ENCODE measurements at regions not wholly inside any gene's neighbourhood (a gene's known extent, or its start where the extent isn't known, plus 50 kb on each side); places are given as distances from the start of the nearest gene placed in this dataset.

GRCh38 chr15:25228261-25228660 is 210.6 kb downstream of the UBE3A start:
- FAIRE-seq (no peak), DNase-seq (ENCODE audit: insufficient read length) (no peak)
- TF ChIP-seq TAF1 (IDR thresholded peaks at IDR 0.05; ENCODE audit: borderline replicate concordance, low read depth, low read length) (no peak), POLR2AphosphoS5 (IDR thresholded peaks at IDR 0.05; ENCODE audit: low read depth, low read length) (no peak), POLR2A (IDR thresholded peaks at IDR 0.05; ENCODE audit: low read depth, low read length) (no peak)

GRCh38 chr15:25230442-25230841 is 208.4 kb downstream of the UBE3A start:
- FAIRE-seq (no peak), DNase-seq (ENCODE audit: insufficient read length) (no peak)
- TF ChIP-seq TAF1 (IDR thresholded peaks at IDR 0.05; ENCODE audit: borderline replicate concordance, low read depth, low read length), result no peak
- no peak for TF ChIP-seq POLR2AphosphoS5 (IDR thresholded peaks at IDR 0.05; ENCODE audit: low read depth, low read length)
- no peak for TF ChIP-seq POLR2A (IDR thresholded peaks at IDR 0.05; ENCODE audit: low read depth, low read length)

GRCh38 chr15:25233766-25234350 is 205.0 kb downstream of the UBE3A start:
- DNase-seq (ENCODE audit: insufficient read length) (no peak), FAIRE-seq (no peak)
- TF ChIP-seq POLR2A (IDR thresholded peaks at IDR 0.05; ENCODE audit: low read depth, low read length) (no peak), POLR2AphosphoS5 (IDR thresholded peaks at IDR 0.05; ENCODE audit: low read depth, low read length) (no peak), TAF1 (IDR thresholded peaks at IDR 0.05; ENCODE audit: borderline replicate concordance, low read depth, low read length) (no peak)

GRCh38 chr15:25234831-25235230 is 204.0 kb downstream of the UBE3A start:
- FAIRE-seq, result no peak
- no peak for DNase-seq (ENCODE audit: insufficient read length)
- TF ChIP-seq POLR2A (IDR thresholded peaks at IDR 0.05; ENCODE audit: low read depth, low read length) (no peak), TAF1 (IDR thresholded peaks at IDR 0.05; ENCODE audit: borderline replicate concordance, low read depth, low read length) (no peak), POLR2AphosphoS5 (IDR thresholded peaks at IDR 0.05; ENCODE audit: low read depth, low read length) (no peak)

GRCh38 chr15:25235391-25235790 is 203.4 kb downstream of the UBE3A start:
- no peak for DNase-seq (ENCODE audit: insufficient read length)
- FAIRE-seq, result no peak
- TF ChIP-seq POLR2AphosphoS5 (IDR thresholded peaks at IDR 0.05; ENCODE audit: low read depth, low read length), result no peak
- TF ChIP-seq TAF1 (IDR thresholded peaks at IDR 0.05; ENCODE audit: borderline replicate concordance, low read depth, low read length), result no peak
- TF ChIP-seq POLR2A (IDR thresholded peaks at IDR 0.05; ENCODE audit: low read depth, low read length), result no peak

- TF ChIP-seq POLR2AphosphoS5 (IDR thresholded peaks at IDR 0.05; ENCODE audit: low read depth, low read length), result no peak
- no peak for TF ChIP-seq POLR2A (IDR thresholded peaks at IDR 0.05; ENCODE audit: low read depth, low read length)
- no peak for TF ChIP-seq TAF1 (IDR thresholded peaks at IDR 0.05; ENCODE audit: borderline replicate concordance, low read depth, low read length)
- DNase-seq (ENCODE audit: insufficient read length) (no peak), FAIRE-seq (no peak)
These were observed 202.5 kb downstream of the UBE3A start for GRCh38 chr15:25236143-25236860.

GRCh38 chr15:25236861-25237155 is 202.0 kb downstream of the UBE3A start:
- DNase-seq (ENCODE audit: insufficient read length) (no peak), FAIRE-seq (no peak)
- TF ChIP-seq TAF1 (IDR thresholded peaks at IDR 0.05; ENCODE audit: borderline replicate concordance, low read depth, low read length) (no peak), POLR2A (IDR thresholded peaks at IDR 0.05; ENCODE audit: low read depth, low read length) (no peak), POLR2AphosphoS5 (IDR thresholded peaks at IDR 0.05; ENCODE audit: low read depth, low read length) (no peak)

- FAIRE-seq (no peak), DNase-seq (ENCODE audit: insufficient read length) (no peak)
- TF ChIP-seq POLR2A (IDR thresholded peaks at IDR 0.05; ENCODE audit: low read depth, low read length), result no peak
- TF ChIP-seq POLR2AphosphoS5 (IDR thresholded peaks at IDR 0.05; ENCODE audit: low read depth, low read length), result no peak
- no peak for TF ChIP-seq TAF1 (IDR thresholded peaks at IDR 0.05; ENCODE audit: borderline replicate concordance, low read depth, low read length)
These were observed 201.4 kb downstream of the UBE3A start for GRCh38 chr15:25237291-25237978.

GRCh38 chr15:25238126-25238525 is 200.7 kb downstream of the UBE3A start:
- DNase-seq (ENCODE audit: insufficient read length), result no peak
- FAIRE-seq, result no peak
- TF ChIP-seq POLR2AphosphoS5 (IDR thresholded peaks at IDR 0.05; ENCODE audit: low read depth, low read length) (no peak), POLR2A (IDR thresholded peaks at IDR 0.05; ENCODE audit: low read depth, low read length) (no peak), TAF1 (IDR thresholded peaks at IDR 0.05; ENCODE audit: borderline replicate concordance, low read depth, low read length) (no peak)

- FAIRE-seq (no peak), DNase-seq (ENCODE audit: insufficient read length) (no peak)
- TF ChIP-seq POLR2AphosphoS5 (IDR thresholded peaks at IDR 0.05; ENCODE audit: low read depth, low read length) (no peak), TAF1 (IDR thresholded peaks at IDR 0.05; ENCODE audit: borderline replicate concordance, low read depth, low read length) (no peak), POLR2A (IDR thresholded peaks at IDR 0.05; ENCODE audit: low read depth, low read length) (no peak)
These were observed 199.9 kb downstream of the UBE3A start for GRCh38 chr15:25238716-25239470.
